ENCODE measurements at regions not wholly inside any gene's neighbourhood (a gene's known extent, or its start where the extent isn't known, plus 50 kb on each side); places are given as distances from the start of the nearest gene placed in this dataset.

DNA sequence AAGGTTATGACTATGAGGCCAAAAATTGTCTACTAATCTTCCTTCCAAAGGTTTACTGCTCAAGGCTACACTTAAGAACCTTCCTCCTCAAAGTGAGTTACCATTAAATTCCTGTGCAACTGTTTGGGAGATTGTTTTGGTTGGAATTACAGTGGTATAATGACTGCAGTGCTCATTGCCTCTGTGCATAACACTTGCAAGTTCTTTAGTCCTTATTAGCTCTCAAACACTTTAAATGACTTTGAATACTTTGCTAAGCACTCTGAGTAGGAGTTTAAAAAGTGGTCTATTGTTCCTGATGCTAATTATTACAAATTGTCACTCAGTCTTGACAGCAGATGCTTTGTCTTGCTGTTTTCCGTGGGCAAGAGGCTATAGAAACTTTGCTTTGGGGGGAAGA lies 422.8 kb upstream of the PABPC4L start:
- TF ChIP-seq, protein P1, sequence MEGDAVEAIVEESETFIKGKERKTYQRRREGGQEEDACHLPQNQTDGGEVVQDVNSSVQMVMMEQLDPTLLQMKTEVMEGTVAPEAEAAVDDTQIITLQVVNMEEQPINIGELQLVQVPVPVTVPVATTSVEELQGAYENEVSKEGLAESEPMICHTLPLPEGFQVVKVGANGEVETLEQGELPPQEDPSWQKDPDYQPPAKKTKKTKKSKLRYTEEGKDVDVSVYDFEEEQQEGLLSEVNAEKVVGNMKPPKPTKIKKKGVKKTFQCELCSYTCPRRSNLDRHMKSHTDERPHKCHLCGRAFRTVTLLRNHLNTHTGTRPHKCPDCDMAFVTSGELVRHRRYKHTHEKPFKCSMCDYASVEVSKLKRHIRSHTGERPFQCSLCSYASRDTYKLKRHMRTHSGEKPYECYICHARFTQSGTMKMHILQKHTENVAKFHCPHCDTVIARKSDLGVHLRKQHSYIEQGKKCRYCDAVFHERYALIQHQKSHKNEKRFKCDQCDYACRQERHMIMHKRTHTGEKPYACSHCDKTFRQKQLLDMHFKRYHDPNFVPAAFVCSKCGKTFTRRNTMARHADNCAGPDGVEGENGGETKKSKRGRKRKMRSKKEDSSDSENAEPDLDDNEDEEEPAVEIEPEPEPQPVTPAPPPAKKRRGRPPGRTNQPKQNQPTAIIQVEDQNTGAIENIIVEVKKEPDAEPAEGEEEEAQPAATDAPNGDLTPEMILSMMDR (IDR thresholded peaks at IDR 0.05; ENCODE audit: poor library complexity): no peak
- TF ChIP-seq EZH2 (IDR thresholded peaks at IDR 0.05; ENCODE audit: borderline replicate concordance) (no peak), EZH2phosphoT487 (IDR thresholded peaks at IDR 0.05; ENCODE audit: low read depth, severe bottlenecking, unreplicated experiment) (no peak)
